NB4 (cell line): ENCODE measurements at regions not wholly inside any gene's neighbourhood (a gene's known extent, or its start where the extent isn't known, plus 50 kb on each side); places are given as distances from the start of the nearest gene placed in this dataset.

Experiments
- MYC ChIP-seq: IDR thresholded peaks from 2 replicates; pipeline ENCODE4 v1.6.1; 2011; ENCODE audit warnings: low read depth, low read length
- POLR2A ChIP-seq: IDR thresholded peaks from 2 replicates; pipeline ENCODE4 v1.6.1; 2011; ENCODE audit warnings: mild to moderate bottlenecking; ENCODE audit not compliant: insufficient read length; ENCODE audit errors: extremely low read depth
- TF ChIP-seq, protein P1 (sequence below): IDR thresholded peaks from one replicate; pipeline ENCODE4 v1.5.1; 2012; ENCODE audit warnings: low read depth, low read length
- TF ChIP-seq, protein P2 (sequence below): IDR thresholded peaks from 2 replicates; pipeline ENCODE4 v1.6.1; 2011; ENCODE audit warnings: low read depth, low read length

DNA sequence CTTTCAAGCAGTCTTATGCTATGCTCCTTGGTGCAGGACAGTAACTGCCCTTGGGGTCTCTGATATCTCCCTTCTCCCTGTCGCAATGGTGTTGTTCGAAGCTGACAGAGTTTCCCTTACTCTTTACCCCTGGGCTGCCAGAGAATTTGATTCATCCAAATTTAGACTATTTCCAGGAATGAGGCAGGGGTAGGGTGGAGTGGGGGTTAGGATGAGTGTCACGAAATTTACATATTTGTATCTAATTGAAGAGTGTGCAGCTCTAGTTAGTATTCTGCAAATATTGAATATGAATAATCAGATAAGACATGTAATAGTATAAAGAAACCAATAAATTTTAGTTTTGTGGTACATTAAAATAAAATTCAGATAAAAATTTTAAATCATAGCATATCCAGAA is 140.0 kb upstream of the LMO4 start:
- TF ChIP-seq, protein P1, sequence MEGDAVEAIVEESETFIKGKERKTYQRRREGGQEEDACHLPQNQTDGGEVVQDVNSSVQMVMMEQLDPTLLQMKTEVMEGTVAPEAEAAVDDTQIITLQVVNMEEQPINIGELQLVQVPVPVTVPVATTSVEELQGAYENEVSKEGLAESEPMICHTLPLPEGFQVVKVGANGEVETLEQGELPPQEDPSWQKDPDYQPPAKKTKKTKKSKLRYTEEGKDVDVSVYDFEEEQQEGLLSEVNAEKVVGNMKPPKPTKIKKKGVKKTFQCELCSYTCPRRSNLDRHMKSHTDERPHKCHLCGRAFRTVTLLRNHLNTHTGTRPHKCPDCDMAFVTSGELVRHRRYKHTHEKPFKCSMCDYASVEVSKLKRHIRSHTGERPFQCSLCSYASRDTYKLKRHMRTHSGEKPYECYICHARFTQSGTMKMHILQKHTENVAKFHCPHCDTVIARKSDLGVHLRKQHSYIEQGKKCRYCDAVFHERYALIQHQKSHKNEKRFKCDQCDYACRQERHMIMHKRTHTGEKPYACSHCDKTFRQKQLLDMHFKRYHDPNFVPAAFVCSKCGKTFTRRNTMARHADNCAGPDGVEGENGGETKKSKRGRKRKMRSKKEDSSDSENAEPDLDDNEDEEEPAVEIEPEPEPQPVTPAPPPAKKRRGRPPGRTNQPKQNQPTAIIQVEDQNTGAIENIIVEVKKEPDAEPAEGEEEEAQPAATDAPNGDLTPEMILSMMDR = no peak
- TF ChIP-seq POLR2A (no peak), MYC (no peak)
- TF ChIP-seq, protein P2, sequence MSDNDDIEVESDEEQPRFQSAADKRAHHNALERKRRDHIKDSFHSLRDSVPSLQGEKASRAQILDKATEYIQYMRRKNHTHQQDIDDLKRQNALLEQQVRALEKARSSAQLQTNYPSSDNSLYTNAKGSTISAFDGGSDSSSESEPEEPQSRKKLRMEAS = no peak
